Tibial nerve (tissue), 4 donors: ENCODE measurements at regions not wholly inside any gene's neighbourhood (a gene's known extent, or its start where the extent isn't known, plus 50 kb on each side); places are given as distances from the start of the nearest gene placed in this dataset.

Experiments used
- CTCF ChIP-seq, 5 experiments: fragments of 200-600 bp in 3 of 5; fragments of 450-650 bp in 2 of 5; sonication (generic) in 3 of 5; IDR thresholded peaks; one replicate each; pipeline ENCODE4 v1.5.1; 2016 to 2019; ENCODE audit warnings: antibody characterized with exemption in 5 of 5, mild to moderate bottlenecking in 3 of 5, moderate library complexity in 2 of 5
- EP300 ChIP-seq, 2 donors: sonication (generic); formaldehyde crosslinking; IDR thresholded peaks; one replicate each; pipeline ENCODE4 v1.6.1; 2017; ENCODE audit warnings: antibody characterized with exemption in 2 of 2, mild to moderate bottlenecking in 1 of 2
- POLR2A ChIP-seq, 2 donors: fragments of 450-650 bp; IDR thresholded peaks; one replicate each; pipeline ENCODE4 v1.6.1; 2017; ENCODE audit warnings: antibody characterized with exemption in 2 of 2, mild to moderate bottlenecking in 2 of 2, moderate library complexity in 2 of 2

DNA sequence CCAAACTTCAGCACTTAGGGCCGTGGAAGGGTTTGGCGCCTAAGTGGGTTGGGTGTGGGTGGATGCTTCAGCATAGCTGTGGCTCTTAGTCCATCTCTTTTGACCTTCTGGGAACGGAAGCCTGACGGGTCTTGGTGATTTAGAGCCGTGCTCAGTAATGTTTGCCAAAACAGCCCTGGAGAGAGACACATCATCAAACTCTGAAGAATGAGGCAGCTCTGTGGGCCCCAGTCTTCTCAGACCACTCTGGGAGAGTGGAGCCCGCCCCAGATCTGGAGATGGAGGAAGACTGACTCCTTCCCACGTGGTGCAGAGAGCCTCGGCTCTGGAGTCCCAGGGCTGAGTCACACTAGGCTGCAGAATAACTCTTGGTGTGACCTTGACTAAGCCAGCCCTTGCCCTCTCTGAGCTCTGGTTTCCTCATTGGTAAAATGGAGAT is 168.9 kb downstream of the C11orf91 start:
- TF ChIP-seq CTCF (IDR thresholded peaks at IDR 0.05) (no peak), EP300 (IDR thresholded peaks at IDR 0.05) (no peak), POLR2A (IDR thresholded peaks at IDR 0.05) (no peak)
